ENCODE measurements at regions not wholly inside any gene's neighbourhood (a gene's known extent, or its start where the extent isn't known, plus 50 kb on each side); places are given as distances from the start of the nearest gene placed in this dataset.

GRCh38 chr4:188417181-188417580 lies 277.9 kb downstream of the TRIML1 start:
- no peak overlapping the region for H3K4me3 ChIP-seq (IDR thresholded peaks at IDR 0.05; ENCODE audit: insufficient read depth, low read depth, low read length)
- H3K36me3 ChIP-seq (ENCODE audit: insufficient read depth), result no peaks in the 10 kb centered on the region
- no peak overlapping the region for H3K9ac ChIP-seq
- H3K4me1 ChIP-seq (ENCODE audit: low read depth, poor library complexity, severe bottlenecking), result no peaks in the 10 kb centered on the region
- no peak overlapping the region for H2AFZ ChIP-seq (ENCODE audit: low read depth)
- no peaks in the 10 kb centered on the region for H3K79me2 ChIP-seq (ENCODE audit: insufficient read depth, low read depth)
- H3K4me2 ChIP-seq, result no peak overlapping the region
- TF ChIP-seq CTCF (conservative IDR thresholded peaks at IDR 0.05; ENCODE audit: low read depth, low read length), result no peak
- no peaks in the 10 kb centered on the region for H3K27me3 ChIP-seq (ENCODE audit: insufficient read depth, low read depth)
- H3K27ac ChIP-seq, result no peak overlapping the region
- H4K20me1 ChIP-seq (ENCODE audit: insufficient read depth), result no peaks in the 10 kb centered on the region

DNA sequence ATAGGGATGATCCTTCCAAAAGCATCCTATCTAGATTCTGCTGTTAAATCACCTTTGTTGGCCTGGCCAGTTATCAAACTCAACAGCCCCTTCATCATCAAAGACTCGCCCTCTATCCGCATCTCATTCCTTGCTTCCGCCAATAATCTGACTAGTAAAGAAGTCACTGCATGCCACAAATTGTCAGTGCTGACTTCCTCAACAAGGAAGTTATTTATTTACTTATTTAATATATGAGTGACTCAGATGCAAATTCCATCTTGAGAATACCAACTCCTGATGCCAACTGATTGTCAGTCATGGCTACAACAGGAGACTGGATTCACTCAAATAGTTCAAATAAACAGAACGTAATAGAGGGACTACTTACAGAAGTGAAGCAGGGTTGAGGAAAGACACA lies 283.8 kb downstream of the TRIML1 start:
- Histone ChIP-seq H3K4me2 (no peak overlapping the region), H2AFZ (ENCODE audit: low read depth) (no peak overlapping the region), H3K36me3 (ENCODE audit: insufficient read depth) (no peaks in the 10 kb centered on the region), H3K4me3 (IDR thresholded peaks at IDR 0.05; ENCODE audit: insufficient read depth, low read depth, low read length) (no peak overlapping the region), H3K27ac (no peak overlapping the region), H3K79me2 (ENCODE audit: insufficient read depth, low read depth) (no peaks in the 10 kb centered on the region), H4K20me1 (ENCODE audit: insufficient read depth) (no peaks in the 10 kb centered on the region), H3K27me3 (ENCODE audit: insufficient read depth, low read depth) (no peaks in the 10 kb centered on the region), H3K4me1 (ENCODE audit: low read depth, poor library complexity, severe bottlenecking) (no peaks in the 10 kb centered on the region), H3K9ac (no peak overlapping the region)
- TF ChIP-seq CTCF (conservative IDR thresholded peaks at IDR 0.05; ENCODE audit: low read depth, low read length), result no peak

GRCh38 chr4:188428935-188429334 lies 289.7 kb downstream of the TRIML1 start:
- no peak for TF ChIP-seq CTCF (conservative IDR thresholded peaks at IDR 0.05; ENCODE audit: low read depth, low read length)
- Histone ChIP-seq H3K4me2 (no peak overlapping the region), H2AFZ (ENCODE audit: low read depth) (no peak overlapping the region), H3K79me2 (ENCODE audit: insufficient read depth, low read depth) (no peaks in the 10 kb centered on the region), H3K4me3 (IDR thresholded peaks at IDR 0.05; ENCODE audit: insufficient read depth, low read depth, low read length) (no peak overlapping the region), H3K9ac (no peak overlapping the region), H4K20me1 (ENCODE audit: insufficient read depth) (no peaks in the 10 kb centered on the region), H3K36me3 (ENCODE audit: insufficient read depth) (no peaks in the 10 kb centered on the region), H3K4me1 (ENCODE audit: low read depth, poor library complexity, severe bottlenecking) (no peaks in the 10 kb centered on the region), H3K27me3 (ENCODE audit: insufficient read depth, low read depth) (no peaks in the 10 kb centered on the region), H3K27ac (no peak overlapping the region)

- no peak overlapping the region for H3K27ac ChIP-seq
- no peaks in the 10 kb centered on the region for H3K79me2 ChIP-seq (ENCODE audit: insufficient read depth, low read depth)
- H3K4me3 ChIP-seq (IDR thresholded peaks at IDR 0.05; ENCODE audit: insufficient read depth, low read depth, low read length), result no peak overlapping the region
- H3K4me2 ChIP-seq, result no peak overlapping the region
- H3K36me3 ChIP-seq (ENCODE audit: insufficient read depth), result no peaks in the 10 kb centered on the region
- H4K20me1 ChIP-seq (ENCODE audit: insufficient read depth), result no peaks in the 10 kb centered on the region
- no peak overlapping the region for H3K9ac ChIP-seq
- no peak for TF ChIP-seq CTCF (conservative IDR thresholded peaks at IDR 0.05; ENCODE audit: low read depth, low read length)
- H3K4me1 ChIP-seq (ENCODE audit: low read depth, poor library complexity, severe bottlenecking), result no peaks in the 10 kb centered on the region
- H2AFZ ChIP-seq (ENCODE audit: low read depth), result no peak overlapping the region
- H3K27me3 ChIP-seq (ENCODE audit: insufficient read depth, low read depth), result no peaks in the 10 kb centered on the region
Observed at GRCh38 chr4:188429965-188430364, 290.7 kb downstream of the TRIML1 start.

DNA sequence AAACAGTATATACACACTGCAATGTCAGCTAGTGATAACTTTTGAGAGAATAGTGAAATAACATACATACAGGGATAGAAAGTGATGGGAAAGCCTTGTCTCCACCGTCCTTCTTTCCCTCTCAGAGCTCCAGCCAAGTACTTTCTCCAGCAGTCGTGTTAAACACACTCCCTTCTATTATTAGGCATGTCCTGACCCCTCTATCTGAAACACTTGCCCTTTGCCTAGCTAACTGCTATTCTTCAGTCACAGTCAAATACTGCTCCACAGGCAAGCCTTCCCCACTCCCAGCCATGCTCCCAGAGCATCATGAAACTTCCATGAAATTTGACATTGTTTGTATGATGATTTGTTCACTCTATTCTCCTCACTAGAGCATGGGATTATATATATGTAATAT lies 291.1 kb downstream of the TRIML1 start:
- no peak overlapping the region for H2AFZ ChIP-seq (ENCODE audit: low read depth)
- no peak overlapping the region for H3K9ac ChIP-seq
- no peaks in the 10 kb centered on the region for H3K36me3 ChIP-seq (ENCODE audit: insufficient read depth)
- TF ChIP-seq CTCF (conservative IDR thresholded peaks at IDR 0.05; ENCODE audit: low read depth, low read length), result no peak
- H3K27me3 ChIP-seq (ENCODE audit: insufficient read depth, low read depth), result no peaks in the 10 kb centered on the region
- no peaks in the 10 kb centered on the region for H3K4me1 ChIP-seq (ENCODE audit: low read depth, poor library complexity, severe bottlenecking)
- H3K79me2 ChIP-seq (ENCODE audit: insufficient read depth, low read depth), result no peaks in the 10 kb centered on the region
- no peak overlapping the region for H3K4me2 ChIP-seq
- no peak overlapping the region for H3K27ac ChIP-seq
- H4K20me1 ChIP-seq (ENCODE audit: insufficient read depth), result no peaks in the 10 kb centered on the region
- no peak overlapping the region for H3K4me3 ChIP-seq (IDR thresholded peaks at IDR 0.05; ENCODE audit: insufficient read depth, low read depth, low read length)
